Dermis microvascular lymphatic vessel endothelial cell (primary cell): ENCODE measurements at regions not wholly inside any gene's neighbourhood (a gene's known extent, or its start where the extent isn't known, plus 50 kb on each side); places are given as distances from the start of the nearest gene placed in this dataset.

Source experiments
- DNase-seq, 2 donors: peaks; one replicate each; pipeline versions ENCODE4 v3.0.0 to v3.0.0-alpha.2; 2010; ENCODE audit warnings: low read depth in 2 of 2

DNA sequence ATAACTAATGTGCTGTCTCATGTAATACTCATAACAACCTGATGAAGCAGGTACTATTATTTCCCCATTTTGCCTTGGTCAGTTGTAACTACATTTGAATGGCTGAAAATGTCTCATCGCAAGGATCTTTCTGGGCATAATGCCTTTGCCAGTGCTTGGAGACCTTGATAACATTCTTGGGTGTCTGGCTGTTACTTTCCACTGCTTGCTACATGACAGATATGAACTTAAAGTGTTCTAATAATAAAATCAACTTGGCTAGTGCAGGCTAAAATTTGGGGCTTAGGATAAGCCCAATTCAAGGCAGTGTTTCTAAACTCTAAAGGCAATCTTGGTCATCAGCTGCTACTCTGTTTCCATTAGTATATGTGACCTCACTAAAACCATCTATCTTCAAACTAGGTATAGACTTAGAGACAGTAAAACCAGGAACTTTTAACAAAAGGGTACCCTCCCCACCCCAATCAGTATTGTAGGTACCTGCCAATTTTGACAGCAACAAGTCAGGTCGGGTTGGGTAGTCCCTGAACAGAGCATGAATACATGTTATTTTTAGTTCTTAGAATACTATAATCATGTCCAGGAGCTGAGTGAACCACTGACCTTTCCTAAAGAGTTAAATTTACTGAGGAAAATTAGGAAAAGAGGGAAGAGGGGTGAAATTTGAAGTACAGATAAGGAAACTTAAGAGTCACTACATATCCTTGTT is 68.2 kb upstream of the AHR start:
- DNase-seq, result no peak

DNA sequence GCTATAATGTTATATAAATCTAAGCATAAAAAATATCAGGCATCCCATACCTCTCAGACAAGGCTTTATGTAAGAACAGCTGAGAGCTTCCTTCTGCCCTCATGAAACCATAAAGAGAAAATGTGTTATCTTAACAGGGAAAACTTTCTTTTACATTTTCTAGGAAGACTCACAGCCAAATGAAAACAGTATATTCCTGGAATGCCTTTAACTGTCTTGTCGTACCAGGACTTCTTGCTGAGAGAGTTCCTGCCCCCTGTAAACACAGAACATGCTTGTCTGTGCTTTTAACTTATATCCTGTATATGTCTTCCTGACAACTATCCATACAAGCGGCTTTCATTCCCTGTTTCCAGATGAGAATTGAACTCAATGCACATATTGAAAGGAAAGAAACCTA is 64.8 kb upstream of the AHR start:
- DNase-seq, result no peak

DNA sequence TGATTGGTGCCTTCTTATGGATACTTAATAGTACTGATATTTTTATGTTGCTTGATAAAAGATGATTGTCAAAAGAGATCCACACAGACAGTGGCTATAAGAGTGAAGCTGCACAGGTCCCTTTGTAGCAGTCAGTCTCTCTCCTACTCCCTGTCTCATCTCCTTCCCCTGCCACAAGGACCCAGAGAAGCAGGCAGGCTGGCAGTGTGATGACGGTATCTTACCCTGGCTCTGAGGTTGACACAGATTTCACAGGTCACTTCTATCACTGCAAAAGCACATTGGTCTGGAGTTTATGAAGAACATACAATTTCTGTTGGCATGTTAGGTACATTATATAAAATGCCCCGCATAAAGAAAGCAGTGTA is 64.4 kb upstream of the AHR start:
- DNase-seq, result no peak

DNA sequence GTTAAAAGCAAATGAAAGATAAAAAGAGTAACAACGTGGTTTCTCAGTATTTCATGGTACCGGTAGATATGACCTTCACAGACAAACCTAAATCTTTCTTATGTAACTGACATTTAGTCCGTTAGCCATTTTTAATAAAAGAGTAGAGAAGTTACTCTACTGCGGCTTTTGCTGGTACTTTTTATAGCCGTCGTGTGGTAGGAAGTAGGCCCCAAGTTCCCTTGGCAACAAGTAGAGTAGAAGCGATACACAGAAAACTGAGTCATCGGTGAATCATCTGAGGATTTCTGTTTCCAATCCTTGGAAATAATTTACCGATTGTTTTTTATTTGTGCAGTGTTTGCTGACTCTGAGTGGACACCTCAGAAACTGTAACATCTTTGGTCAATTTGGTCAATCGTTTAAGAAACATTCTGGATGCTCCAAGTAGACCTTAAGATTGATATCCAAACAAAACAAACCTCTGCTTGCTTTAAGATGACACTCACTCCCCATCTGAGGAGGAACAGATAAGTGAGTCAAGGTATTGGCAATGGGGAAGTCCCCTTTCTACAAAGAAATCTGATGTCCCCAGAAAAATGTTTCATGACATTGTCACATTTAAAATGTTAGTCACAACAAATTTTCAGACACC is 63.9 kb upstream of the AHR start:
- DNase-seq, result peak; percentile 78 to 95

DNA sequence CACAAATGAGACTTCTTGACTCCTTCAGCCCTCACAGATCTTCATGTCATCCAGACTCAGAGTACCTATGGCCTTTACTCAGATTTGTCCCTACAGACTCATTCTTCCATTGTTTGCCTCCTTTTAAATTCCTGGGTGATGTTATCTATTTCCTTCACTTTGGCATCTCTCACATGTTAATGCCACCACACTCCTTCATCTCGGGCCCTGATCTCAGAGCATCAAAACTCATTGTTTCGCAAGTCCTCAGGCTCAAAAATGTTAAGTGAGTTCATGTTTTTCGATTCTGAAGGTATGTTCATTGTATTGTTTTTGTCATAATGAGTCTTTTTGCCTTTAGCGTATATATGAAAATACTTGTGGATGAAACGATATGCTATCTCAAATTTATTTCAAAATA is 62.3 kb upstream of the AHR start:
- no peak for DNase-seq

DNA sequence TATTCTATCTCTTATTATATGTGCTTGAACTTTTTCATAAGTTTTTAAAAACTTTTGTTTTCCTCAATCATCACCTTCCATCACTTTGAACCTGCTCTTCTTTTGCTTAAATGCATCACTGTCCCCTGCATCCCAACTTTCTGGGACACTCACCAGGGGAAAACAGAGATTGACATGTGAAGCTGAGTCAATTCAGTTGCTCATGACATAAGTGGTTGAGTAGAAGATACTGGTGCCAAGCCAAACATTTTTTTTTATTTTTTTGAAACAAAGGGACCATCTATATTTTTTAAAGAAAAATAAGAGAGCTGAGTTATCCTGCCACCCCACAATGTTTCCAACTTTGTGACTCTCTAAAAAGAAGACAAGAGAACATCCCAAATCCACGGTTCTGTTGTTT is 61.8 kb upstream of the AHR start:
- peak in 1 of 2 donors; percentile 58 for DNase-seq

DNA sequence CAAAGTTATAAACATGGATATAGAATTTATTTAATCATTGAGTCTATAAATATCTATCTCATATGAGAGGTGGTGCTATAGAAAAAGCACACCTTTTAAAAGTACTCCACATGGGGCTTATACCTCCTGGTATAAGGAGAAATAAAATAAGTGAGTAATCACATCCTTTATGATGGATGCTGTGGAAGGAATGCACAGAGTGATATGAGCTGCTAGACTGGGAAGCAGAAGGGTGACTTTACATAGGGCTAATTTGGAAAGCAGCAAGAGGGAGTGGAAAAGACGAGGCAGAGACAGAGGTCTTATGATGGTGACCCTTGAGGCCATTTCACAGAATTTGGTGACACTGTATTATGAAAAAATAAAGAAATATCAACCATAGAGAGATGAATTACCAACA is 59.4 kb upstream of the AHR start:
- DNase-seq, result no peak

DNA sequence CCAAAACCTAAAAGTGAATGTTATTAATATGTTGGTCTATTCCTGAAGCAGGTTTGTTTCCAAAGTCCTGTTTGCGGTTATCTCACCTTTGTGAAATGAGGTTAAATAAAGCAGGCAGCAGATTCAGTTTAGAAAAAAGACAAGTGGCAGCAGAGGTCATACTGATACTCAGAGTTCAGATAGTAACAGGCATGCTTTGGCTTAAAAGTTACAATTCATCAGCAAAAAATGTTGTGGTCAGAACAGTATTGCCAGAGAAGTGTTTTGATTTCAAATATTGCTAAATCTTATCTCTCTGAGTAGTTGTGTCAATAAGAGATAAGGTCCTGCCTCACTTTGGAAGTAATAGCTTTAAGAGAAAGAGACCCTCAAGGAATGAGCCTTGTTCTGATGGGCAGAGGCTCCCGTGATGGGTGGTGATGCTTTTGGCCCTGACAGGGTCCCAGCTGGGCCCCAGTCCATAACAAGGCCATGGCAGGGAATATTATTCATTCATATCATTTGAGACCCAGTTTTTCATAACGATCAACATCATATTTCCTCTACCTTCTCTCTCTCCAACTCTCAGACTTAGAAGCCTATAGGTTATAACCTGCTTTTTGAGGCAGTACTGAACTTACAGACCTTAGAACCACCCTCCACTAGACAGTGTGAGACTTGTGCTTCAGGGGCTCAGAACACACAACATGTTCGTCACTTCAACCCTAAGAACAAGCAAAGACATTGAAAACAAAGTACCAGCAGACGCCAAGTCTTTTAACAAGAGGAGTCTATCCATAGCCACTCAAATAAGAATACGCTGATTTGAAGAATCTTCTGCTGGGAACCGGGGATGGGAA is 58.5 kb upstream of the AHR start:
- DNase-seq, result no peak

DNA sequence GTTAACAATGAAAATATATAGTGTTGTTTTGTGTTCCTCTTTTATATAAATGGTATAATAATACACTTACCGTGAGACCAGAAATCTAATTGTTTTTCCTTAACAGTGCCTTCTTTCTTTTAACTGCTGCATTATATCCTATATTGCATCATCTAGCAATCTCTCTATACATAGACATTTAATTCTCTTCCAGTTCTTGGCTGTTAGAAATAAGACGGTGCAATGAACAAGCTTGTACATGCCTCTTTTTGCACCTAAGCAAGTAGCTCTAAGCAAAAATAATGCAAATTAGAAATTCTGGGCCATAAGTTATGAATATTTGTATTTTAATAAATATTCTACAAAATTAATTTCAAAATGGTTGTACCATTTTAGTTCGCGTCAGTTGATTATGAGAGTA is 55.9 kb upstream of the AHR start:
- no peak for DNase-seq

DNA sequence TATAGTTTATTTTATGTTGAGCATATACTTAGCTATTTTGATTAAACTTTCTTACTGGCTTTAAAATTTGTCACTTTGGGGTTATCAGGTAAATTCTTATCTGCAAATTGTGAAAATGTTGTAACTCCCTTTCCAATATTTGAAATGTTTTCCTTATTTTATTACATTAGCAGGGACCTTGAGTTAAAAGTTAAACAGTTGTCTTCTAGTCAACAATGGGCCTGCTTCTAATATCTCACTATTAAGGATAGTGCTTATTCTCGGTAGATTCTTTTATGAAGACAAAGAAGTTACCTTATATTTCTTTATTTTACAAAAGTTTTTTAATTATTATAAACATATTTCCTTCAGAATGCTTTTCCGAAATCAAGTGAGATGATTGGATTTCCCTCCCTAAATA is 53.7 kb upstream of the AHR start:
- no peak for DNase-seq

DNA sequence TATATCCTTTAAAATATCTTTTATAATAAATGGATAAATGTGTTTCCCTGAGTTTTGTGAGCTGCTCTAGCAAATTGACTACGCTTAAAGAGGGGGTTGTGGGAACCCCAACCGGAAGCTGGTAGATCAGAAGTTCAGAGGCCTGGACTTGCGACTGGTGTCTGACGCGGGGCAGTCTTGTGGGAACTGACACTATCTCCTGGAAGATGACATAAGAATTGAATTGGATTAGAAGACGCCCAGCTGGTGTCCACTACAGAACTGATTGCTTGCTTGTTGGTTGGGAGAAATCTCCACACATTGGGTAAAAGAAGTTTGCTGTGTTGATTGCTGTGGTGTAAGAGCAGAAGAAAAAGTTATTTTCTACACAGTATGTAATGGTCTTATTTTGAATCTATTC is 51.1 kb upstream of the AHR start:
- DNase-seq, result no peak

DNA sequence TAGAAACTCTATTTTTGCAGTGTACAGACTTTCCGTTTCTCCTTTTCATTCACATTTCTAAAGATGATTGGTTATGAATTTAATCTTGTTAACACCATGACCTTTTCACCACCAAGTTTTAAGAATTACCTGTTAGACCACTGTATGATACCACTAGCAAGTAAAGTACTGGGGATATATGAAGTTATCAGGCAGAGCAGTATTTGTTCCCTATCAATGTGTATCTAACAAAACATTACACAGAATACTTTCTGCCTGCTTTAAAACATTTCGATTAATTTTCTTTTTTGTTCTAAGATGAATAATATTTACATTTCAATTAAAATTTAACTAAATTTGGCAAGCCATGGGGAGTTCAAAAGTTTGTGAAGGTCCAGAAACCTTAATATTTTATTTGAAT is 49.9 kb upstream of the AHR start:
- DNase-seq, result no peak
